IPS DF 6.9 (cell line): ENCODE measurements at regions not wholly inside any gene's neighbourhood (a gene's known extent, or its start where the extent isn't known, plus 50 kb on each side); places are given as distances from the start of the nearest gene placed in this dataset.
"Not testable (repeated sequence)": the region's sequence is repeated elsewhere in the genome, so short reads cannot be mapped to it uniquely, and the experiment has no call there.

ENCODE experiments used
- DNase-seq: peaks from one replicate; pipeline ENCODE4 v3.0.0-alpha.2; 2013; ENCODE audit warnings: low read depth, low spot score
- H3K27ac ChIP-seq: one replicate; pipeline ENCODE4 v1.5.1; 2013; ENCODE audit warnings: low read length, control low read depth
- H3K27me3 ChIP-seq: 2 replicates; pipeline ENCODE4 v1.6.1; 2013; ENCODE audit warnings: mild to moderate bottlenecking, low read length; ENCODE audit not compliant: control insufficient read depth, insufficient read depth
- H3K36me3 ChIP-seq: 2 replicates; pipeline ENCODE4 v1.6.1; 2013; ENCODE audit warnings: low read length; ENCODE audit not compliant: control insufficient read depth, insufficient read depth
- H3K4me1 ChIP-seq: 2 replicates; pipeline ENCODE4 v1.6.1; 2013; ENCODE audit warnings: low read length; ENCODE audit not compliant: control insufficient read depth, insufficient read depth
- H3K4me3 ChIP-seq: 2 replicates; pipeline ENCODE4 v1.5.1; 2013; ENCODE audit warnings: mild to moderate bottlenecking, low read length
- H3K9me3 ChIP-seq: 2 replicates; pipeline ENCODE4 v1.6.1; 2013; ENCODE audit warnings: low read length, inconsistent platforms; ENCODE audit not compliant: control insufficient read depth, insufficient read depth
- WGBS: extraction: QIAGEN DNeasy Blood & Tissue Kit; methylation state at CpG from one replicate; pipeline ENCODE4 v1.1.7; 2013; ENCODE audit warnings: mixed read lengths, missing lambda C conversion rate; ENCODE audit not compliant: insufficient read length, insufficient coverage; 5-methylcytosine and 5-hydroxymethylcytosine counted together

DNA sequence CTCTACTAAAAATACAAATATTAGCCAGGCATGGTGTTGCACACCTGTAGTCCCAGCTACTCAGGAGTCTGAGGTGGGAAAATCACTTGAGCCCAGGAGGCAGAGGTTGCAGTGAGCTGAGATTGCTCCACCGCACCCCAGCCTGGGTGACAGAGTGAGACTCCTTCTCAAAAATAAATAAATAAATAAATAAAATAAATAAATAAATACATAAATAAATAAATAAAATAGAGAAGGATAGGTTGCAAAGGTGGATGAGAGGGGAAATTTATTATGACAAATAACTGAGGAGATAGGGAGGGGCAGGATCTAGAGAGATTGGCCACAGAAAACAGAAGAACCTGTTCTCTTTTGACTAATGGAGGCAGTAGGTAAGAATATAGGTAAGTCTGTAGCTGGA is 601.6 kb downstream of the LRRC70 start:
- no CpG with 5 or more reads among the region's 1 CpG for WGBS

DNA sequence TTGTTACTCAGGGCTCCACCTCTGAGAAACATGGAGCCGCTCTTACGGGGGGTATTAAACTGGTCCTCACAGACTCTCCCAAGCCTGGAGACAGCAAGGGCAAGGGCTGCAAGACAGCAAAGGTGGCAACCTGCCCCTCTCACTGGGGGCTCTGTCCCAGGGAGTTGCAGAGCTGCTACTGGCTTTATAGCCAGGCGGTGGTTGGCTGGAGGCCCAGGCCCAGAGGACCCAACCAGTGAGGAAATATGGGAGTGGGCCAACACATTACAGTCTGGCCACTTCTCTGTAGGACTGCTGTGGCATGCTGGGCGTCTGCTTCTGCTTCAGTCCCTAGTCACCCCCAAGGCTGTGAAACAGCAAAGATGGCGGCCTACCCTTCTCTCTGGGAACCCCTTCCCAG is 597.2 kb downstream of the LRRC70 start:
- no peak overlapping the region for H3K4me3 ChIP-seq
- DNase-seq, result no peak
- H3K9me3 ChIP-seq, result no peaks in the 10 kb centered on the region
- WGBS, result no CpG with 5 or more reads among the region's 5 CpGs
- no peaks in the 10 kb centered on the region for H3K4me1 ChIP-seq
- H3K27ac ChIP-seq, result no peak overlapping the region
- no peaks in the 10 kb centered on the region for H3K27me3 ChIP-seq
- no peaks in the 10 kb centered on the region for H3K36me3 ChIP-seq

More for the DNA sequence above, 601.6 kb downstream of the LRRC70 start:
- not testable (repeated sequence) for H3K4me3 ChIP-seq, DNase-seq, H3K4me1 ChIP-seq, H3K27ac ChIP-seq, H3K27me3 ChIP-seq, H3K9me3 ChIP-seq, H3K36me3 ChIP-seq

DNA sequence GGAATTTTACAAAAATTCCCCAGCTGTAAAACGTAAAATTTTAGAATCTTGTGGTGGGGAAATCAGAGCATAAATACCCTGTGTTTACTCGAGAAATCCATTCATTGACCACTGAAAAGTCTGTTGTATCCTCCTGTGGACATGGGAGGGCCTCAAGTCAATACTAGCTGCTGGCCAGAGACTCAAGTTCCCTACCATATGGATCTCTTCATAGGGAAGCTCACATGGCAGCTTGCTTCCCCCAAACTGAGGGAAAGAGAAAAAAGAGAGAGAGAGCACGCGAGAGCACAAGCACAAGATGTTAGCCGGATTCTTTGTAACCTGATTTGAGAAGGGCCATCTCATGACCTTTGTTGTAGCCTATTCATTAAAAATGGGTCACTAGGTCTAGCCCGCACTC is 591.9 kb downstream of the LRRC70 start:
- H3K4me1 ChIP-seq, result no peaks in the 10 kb centered on the region
- WGBS, result no CpG with 5 or more reads among the region's 6 CpGs
- DNase-seq, result no peak
- no peak overlapping the region for H3K27ac ChIP-seq
- no peak overlapping the region for H3K4me3 ChIP-seq
- no peaks in the 10 kb centered on the region for H3K36me3 ChIP-seq
- no peaks in the 10 kb centered on the region for H3K27me3 ChIP-seq
- H3K9me3 ChIP-seq, result no peaks in the 10 kb centered on the region

DNA sequence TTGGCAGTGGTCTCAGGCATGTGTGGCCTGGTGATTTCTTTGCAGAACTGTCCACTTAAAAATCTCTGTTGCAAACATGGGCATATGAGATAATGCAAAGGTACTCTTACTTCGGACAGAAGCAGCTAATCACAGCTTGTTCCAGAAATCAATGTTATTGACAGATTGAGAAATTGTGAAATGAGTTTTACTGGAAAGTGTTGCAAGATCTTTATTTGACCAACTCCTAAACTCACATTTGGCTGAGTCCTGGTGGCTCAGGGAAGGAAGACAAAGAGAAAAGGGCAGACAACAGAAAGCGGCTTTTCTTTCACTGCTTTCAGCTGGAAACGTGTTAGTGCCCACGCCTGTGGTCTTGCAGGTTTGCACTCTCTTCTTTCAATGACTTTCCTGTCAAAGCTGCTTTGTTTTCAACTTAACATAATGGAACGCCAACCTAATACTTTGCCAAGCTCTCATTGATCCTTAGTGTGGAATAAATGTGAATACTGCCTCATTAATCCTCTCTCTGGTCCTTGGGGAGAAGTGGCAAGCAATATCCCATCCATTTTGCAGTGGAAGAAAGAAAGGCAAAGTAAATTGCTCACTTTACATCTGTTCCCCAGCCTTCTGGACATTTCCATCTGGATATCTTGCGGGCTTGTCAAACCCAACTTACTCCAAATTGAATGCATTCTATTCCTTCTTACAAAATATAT is 586.4 kb downstream of the LRRC70 start:
- no CpG with 5 or more reads among the region's 6 CpGs for WGBS
- no peaks in the 10 kb centered on the region for H3K4me1 ChIP-seq
- H3K9me3 ChIP-seq, result no peaks in the 10 kb centered on the region
- DNase-seq, result no peak
- H3K4me3 ChIP-seq, result no peak overlapping the region
- no peaks in the 10 kb centered on the region for H3K36me3 ChIP-seq
- no peak overlapping the region for H3K27ac ChIP-seq
- no peaks in the 10 kb centered on the region for H3K27me3 ChIP-seq

DNA sequence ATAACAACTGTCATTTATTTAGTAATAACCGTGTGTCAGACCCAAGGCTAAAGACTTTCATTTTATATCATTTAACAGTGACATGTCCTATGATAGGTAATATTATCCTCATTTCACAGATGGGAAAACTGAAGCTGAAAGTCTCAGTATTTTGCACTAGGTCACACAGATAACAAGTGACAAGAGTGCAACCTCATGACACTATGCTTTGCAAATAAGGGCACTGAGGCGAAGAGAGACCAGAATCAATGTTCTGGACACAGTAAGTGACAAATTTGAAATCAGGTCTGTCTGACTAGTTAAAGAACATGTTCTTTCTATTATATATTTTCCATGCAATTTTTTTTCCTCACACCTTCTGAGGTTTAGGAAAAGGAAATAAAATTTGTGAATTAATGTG is 585.7 kb downstream of the LRRC70 start:
- Histone ChIP-seq H3K4me3 (no peak overlapping the region), H3K27ac (no peak overlapping the region), H3K9me3 (no peaks in the 10 kb centered on the region), H3K4me1 (no peaks in the 10 kb centered on the region), H3K27me3 (no peaks in the 10 kb centered on the region), H3K36me3 (no peaks in the 10 kb centered on the region)
- no peak for DNase-seq
- WGBS, result no CpG with 5 or more reads among the region's 2 CpGs

DNA sequence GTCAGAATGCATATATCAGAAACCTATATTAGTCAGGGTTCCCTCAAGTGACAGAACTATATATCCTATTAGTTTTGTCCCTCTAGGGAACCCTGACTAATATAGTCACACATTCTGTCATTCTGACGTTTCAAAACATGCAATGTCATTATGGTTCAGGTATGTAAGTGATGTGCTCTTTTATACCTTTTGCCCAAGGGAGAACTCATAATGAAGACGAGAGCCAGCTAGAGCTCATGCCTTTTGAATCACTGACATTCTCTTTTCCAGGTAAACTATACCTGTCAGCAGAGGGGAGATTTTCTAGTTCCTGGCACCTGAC is 576.7 kb downstream of the LRRC70 start:
- Histone ChIP-seq H3K27ac (no peak overlapping the region), H3K27me3 (no peaks in the 10 kb centered on the region), H3K9me3 (no peaks in the 10 kb centered on the region), H3K4me1 (no peaks in the 10 kb centered on the region), H3K36me3 (no peaks in the 10 kb centered on the region), H3K4me3 (no peak overlapping the region)
- DNase-seq, result no peak
- no CpG with 5 or more reads among the region's 2 CpGs for WGBS

DNA sequence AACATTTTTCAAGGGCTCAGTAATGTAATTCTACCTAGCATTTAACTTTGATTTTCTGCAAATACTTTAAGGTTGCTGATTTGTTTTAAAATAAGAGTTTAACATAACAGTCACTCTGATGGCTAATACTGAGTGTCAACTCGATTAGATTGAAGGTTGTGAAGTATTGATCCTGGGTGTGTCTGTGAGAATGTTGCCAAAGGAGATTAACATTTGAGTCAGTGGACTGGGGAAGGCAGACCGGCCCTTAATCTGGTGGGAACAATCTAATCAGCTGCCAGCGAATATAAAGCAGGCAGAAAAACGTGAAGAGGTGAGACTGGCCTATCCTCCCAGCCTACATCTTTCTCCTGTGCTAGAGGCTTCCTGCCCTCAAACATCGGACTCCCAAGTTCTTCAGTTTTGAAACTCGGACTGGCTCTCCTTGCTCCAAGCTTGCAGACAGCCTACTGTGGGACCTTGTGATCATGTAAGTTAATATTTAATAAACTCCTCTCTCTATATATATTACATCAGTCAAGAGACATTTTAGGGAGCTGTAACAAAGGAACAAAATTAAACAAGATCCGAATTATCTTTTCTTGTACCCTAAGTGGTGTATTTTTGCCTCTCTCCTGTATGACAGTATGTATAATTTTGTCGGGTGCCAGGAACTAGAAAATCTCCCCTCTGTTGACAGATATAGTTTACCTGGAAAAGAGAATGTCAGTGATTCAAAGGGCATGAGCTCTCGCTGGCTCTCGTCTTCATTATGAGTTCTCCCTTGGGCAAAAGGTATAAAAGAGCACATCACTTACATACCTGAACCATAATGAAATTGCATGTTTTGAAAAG is 576.1 kb downstream of the LRRC70 start:
- WGBS, result no CpG with 5 or more reads among the region's 10 CpGs
- no peak overlapping the region for H3K27ac ChIP-seq
- no peaks in the 10 kb centered on the region for H3K27me3 ChIP-seq
- H3K9me3 ChIP-seq, result no peaks in the 10 kb centered on the region
- no peak for DNase-seq
- H3K36me3 ChIP-seq, result no peaks in the 10 kb centered on the region
- no peaks in the 10 kb centered on the region for H3K4me1 ChIP-seq
- H3K4me3 ChIP-seq, result no peak overlapping the region

DNA sequence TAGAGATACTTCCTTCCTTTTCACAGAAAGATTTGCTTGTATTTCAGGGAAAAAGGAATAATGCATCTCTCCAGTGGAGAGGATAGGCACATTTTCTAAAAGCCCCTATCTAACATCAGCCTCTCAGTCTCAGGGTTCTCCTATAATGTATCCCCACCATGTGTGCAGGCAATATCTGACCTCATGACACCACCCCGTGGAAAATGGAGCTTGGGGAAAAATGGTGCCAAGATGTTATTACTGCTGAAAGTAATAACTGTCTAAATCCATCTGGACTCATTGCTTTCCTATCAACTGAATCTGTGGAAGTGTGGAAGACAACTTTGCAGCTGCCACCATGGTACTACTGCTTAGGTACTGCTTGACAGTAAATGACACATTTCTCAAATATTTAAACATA is 574.3 kb downstream of the LRRC70 start:
- WGBS, result no CpG with 5 or more reads among the region's 1 CpG
- Histone ChIP-seq H3K9me3 (no peaks in the 10 kb centered on the region), H3K27ac (no peak overlapping the region), H3K4me3 (no peak overlapping the region), H3K36me3 (no peaks in the 10 kb centered on the region), H3K27me3 (no peaks in the 10 kb centered on the region), H3K4me1 (no peaks in the 10 kb centered on the region)
- DNase-seq, result no peak

DNA sequence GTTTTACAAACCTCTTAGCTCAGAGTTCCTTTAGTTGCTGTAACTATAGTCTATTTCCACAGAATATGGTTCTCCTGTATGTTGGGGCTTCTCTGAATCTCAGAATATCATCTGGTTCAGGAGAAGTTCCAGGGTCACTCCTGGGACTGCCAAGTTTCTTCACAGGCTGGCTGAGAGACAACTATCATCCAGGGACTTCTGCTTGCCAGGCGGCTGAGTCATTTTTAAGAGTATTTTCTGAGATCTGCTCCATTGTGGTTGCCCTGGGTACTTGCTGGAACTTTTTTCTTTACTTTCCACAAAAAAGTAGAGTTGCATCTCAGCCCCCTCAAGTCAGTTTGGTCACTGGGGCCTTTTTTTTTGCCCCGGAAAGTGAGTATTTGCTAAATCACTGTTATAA is 566.5 kb downstream of the LRRC70 start:
- no peak overlapping the region for H3K27ac ChIP-seq
- H3K4me1 ChIP-seq, result no peaks in the 10 kb centered on the region
- WGBS, result no CpG with 5 or more reads among the region's 2 CpGs
- DNase-seq, result no peak
- no peaks in the 10 kb centered on the region for H3K36me3 ChIP-seq
- no peak overlapping the region for H3K4me3 ChIP-seq
- H3K27me3 ChIP-seq, result no peaks in the 10 kb centered on the region
- no peaks in the 10 kb centered on the region for H3K9me3 ChIP-seq

DNA sequence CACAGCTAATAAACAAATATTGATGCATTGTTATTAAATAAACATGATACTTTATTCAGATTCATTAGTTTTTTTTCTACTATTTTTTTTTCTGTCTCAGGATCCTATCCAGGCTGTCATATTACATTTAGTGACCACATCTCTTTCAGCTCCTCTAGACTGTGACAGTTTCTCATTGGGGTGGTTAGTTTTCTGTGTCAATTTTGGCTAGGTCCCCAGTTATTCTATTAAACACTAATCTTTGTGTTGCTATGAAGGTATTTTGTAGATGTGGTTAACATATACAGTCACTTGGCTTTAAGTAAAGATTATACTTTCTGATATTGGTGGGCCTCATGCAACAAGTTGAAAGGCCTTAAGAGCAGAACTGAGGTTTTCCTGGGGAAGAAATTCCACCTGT is 563.0 kb downstream of the LRRC70 start:
- Histone ChIP-seq H3K4me3 (no peak overlapping the region), H3K27ac (no peak overlapping the region), H3K36me3 (no peaks in the 10 kb centered on the region), H3K9me3 (no peaks in the 10 kb centered on the region), H3K27me3 (no peaks in the 10 kb centered on the region), H3K4me1 (no peaks in the 10 kb centered on the region)
- DNase-seq, result no peak

DNA sequence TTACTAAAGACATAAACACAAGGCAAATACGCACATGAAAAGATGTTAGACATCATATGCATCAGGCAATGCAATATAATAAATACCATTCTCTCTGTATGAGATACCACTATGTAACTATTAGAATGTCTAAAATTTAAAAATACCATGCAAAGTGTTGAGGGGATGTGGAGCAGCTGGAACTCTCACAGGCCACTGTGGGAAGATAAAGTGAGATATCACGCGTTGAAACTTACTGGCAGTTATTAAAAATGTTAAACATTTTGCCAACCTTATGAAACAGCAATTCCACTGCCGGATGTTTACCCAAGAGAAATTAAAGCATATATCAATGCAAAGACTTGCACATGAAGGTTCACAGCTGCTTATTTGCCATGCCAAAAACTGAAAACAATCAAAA is 556.7 kb downstream of the LRRC70 start:
- WGBS, result no CpG with 5 or more reads among the region's 4 CpGs
- H3K27ac ChIP-seq, result no peak overlapping the region
- H3K36me3 ChIP-seq, result no peaks in the 10 kb centered on the region
- H3K4me3 ChIP-seq, result no peak overlapping the region
- H3K9me3 ChIP-seq, result no peaks in the 10 kb centered on the region
- no peaks in the 10 kb centered on the region for H3K27me3 ChIP-seq
- no peak for DNase-seq
- no peaks in the 10 kb centered on the region for H3K4me1 ChIP-seq
